IPS-11a (cell line): ENCODE measurements at regions not wholly inside any gene's neighbourhood (a gene's known extent, or its start where the extent isn't known, plus 50 kb on each side); places are given as distances from the start of the nearest gene placed in this dataset.

ENCODE experiments used
- H3K4me3 ChIP-seq: one replicate; pipeline ENCODE4 v1.5.1; 2013; ENCODE audit warnings: low read depth, low read length, control low read depth

DNA sequence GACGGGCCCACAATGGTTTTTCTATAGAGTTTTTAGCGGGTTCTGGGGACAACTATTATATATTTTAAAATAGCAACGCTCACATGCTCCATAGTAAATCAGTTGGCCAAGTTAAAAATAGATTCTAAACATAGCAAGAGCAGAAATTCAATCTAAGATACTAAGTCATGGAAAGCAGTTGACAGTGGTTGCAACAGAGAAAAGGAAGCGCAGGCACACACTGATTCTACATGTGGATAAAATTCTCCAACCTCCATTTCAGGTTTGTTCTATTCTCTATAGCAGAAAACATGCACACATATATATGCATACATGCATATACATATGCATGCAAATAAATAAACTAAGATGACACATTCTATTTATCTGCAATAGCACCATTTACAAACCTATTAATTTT lies 89.6 kb upstream of the HNRNPU start:
- no peak overlapping the region for H3K4me3 ChIP-seq

DNA sequence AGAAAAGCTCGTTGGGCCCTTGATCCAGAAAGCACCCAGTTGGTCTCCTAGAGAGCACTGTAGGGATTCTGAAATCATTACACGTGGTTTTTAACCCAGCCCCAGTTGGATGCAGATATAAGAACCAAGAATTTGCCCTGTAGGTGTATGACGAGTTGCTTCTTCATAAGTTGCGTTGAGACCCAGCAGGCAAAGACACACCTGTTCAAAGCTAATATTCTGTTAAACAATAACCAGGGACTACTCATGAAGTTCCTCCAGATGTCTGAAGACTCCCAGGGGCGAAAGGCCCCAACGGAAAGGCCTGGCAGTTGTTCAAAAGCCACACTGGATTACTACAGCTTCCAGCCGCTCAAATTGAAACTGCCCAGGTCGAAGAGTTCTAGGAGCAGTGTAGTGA lies 88.6 kb upstream of the HNRNPU start:
- no peak overlapping the region for H3K4me3 ChIP-seq

DNA sequence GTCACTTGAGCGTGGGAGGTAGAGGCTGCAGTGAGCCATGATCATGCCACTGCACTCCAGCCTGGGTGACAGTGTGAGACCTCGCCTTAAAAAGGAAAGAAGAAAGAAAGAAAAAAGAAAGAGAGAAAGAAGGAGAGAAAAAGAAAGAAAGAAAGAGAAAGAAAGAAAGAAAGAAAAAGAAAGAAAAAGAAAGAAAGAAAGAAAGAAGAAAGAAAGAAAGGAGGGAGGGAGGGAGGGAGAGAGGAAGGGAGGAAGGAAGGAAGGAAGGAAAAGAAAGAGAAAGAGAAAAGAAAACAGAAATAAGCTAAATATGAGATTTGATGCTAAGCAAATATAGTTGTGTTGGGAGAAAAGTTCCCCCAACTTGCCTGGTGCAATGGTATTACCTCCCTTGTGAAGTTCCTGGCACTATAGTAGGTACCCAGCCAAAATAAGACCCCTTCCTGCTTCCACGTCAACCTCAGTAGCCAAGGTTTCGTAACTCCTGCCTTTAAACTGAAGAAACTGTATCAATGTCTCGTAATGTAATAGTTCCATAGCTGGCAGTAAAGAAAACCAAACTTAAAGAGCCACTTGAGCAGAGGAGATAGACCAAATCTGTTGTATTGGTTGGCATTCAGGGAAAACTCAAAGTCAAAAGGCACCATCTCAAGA lies 88.1 kb upstream of the HNRNPU start:
- H3K4me3 ChIP-seq = no peak overlapping the region

- H3K4me3 ChIP-seq = no peak overlapping the region
Observed at GRCh38 chr1:244948416-244948815, 84.1 kb upstream of the HNRNPU start.

DNA sequence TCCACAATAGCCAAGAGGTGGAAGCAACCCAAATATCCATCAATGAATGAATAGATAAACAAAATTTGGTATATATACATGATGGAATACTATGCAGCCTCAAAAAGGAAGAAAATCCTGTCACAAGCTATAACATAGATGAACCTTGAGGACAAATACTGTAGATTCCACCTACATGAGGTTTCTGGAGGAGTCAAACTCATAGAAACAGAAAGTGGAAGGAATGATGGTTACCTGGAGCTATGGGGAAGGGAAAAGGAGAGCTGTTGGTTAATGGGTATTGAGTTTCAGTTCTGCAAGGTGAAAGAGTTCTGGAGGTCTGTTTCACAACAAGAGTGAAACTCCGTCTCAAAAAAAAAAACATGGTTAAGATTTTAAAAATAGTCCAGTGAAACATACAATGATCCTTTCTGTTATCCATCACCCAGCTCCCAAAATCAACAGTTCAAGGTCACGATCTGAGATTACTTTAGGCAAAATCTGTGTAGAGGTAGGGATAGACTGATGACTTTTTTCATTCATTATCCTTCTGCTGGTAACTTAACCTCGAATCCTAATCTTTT lies 80.8 kb upstream of the HNRNPU start:
- no peak overlapping the region for H3K4me3 ChIP-seq

- H3K4me3 ChIP-seq = no peak overlapping the region
Observed at GRCh38 chr1:244941121-244941520, 76.8 kb upstream of the HNRNPU start.

DNA sequence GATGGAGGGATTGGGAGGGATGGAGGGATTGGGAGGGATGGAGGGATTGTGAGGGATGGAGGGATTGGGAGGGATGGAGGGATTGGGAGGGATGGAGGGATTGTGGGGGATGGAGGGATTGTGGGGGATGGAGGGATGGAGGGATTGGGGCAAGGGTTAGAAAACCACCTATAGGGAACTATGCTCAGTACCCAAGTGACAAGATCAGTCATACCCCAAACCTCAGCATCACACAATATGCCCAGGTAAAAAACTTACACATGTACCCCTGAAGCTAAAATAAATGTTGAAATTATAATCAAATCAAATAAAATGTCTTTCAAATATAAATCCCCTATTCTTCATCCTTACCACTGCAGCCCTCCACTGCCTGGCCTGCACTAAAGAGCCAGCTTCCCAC lies 72.8 kb upstream of the HNRNPU start:
- no peak overlapping the region for H3K4me3 ChIP-seq

GRCh38 chr1:244920911-244921761 lies 56.8 kb upstream of the HNRNPU start:
- no peak overlapping the region for H3K4me3 ChIP-seq

DNA sequence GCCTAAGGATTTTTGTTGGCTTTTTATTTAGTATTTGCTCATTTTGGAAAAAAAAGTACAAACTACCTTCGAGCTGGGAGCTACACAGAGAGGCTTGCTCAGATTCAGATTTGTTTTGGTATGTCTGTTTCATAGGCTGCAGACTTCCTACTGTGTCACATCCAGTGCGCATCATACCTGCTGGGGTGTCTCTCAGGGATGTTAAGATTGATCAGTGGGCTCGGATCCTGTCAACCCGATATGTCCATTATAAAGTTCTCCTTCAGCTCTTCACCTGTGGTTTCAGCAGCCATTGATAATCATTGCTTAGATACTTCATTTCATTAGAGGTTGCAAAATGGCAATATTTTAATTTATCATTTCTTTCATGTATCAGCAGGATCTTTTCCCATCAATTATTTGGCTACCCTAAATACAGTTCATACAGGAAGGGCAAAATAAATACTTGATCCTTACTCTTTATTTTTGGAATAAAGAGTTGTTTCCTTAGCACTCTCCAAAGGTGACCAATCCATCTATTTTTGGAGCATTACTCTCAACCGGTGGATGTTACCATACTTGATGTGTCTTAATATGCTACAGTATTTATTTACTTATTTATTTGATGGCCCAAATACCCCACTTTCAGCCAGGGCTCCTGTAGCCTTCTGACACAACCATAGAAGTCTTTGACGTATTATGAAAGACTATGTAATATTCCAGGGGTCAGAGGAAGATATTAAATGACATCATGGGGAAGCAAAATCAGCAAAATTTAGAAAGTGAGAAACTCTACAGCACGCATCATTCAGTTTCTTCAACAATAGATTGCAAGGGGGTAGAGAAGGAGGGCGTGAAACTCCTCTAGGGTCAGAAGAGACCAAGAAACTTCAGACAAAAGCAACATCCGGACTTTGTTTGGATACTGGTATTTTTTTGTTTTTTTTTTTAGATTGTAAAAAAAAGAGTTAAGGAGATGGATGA lies 55.3 kb upstream of the HNRNPU start:
- no peak overlapping the region for H3K4me3 ChIP-seq

DNA sequence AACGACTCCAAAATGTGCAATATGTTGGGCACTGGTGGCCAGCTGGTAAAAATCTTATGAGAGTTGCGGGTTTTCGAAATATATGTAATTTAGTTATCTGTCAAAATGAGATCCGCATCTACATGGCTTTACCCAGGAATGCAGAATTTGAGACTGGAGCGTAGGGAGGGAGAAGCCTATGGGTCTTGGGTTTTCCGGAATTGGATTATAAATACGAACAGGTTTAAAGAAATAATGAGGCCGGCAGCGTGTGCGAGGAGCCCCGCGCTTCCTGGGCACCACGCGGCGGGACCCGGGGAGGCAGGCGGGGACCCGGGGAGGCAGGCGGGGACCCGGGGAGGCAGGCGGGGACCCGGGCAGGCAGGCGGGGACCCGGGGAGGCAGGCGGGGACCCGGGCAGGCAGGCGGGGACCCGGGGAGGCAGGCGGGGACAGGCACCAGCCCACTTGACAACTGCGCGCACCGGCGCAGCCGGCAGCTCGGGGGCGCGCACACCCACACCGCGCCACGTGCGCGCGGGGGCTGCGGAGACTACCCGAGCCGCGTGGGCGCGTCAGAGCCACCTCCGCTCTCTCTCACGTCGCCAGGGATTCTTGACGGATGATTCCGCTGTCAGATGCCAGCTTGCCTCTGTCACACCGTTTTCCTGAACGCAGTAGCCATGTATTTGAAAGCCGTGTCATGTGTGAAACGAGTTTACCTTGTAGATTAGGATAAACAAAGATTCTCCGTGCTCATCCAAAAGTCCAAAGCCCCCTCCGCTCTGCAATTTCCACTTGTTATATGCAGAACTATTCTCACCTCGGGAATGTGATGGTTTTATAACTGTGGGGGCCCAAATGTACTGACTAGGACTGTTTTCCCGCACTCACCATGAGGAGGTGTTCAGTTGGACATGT lies 54.3 kb upstream of the HNRNPU start:
- H3K4me3 ChIP-seq = peak overlapping the region; percentile 45

- H3K4me3 ChIP-seq = no peak overlapping the region
Observed at GRCh38 chr1:244917073-244917670, 52.8 kb upstream of the HNRNPU start.

GRCh38 chr1:244915736-244916135 lies 51.4 kb upstream of the HNRNPU start:
- H3K4me3 ChIP-seq = no peak overlapping the region

DNA sequence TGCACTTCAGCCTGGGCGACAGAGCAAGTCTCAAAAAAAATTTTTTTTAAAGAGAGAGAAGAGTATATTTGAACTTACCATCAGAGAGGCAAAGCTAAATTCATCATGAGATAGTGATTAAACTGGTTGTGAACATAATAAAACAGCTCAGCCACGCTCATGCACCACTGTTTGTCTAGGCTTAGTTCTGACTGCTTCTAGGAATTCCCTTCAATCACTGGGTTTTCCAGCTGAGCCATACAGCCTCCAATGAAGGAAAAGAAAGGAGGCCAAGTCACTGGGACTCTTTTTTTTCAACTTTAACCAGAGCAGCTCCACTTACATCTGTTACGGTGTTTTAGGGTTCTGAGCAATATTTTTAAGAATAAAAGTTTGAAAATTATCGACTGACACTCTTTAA lies 50.4 kb upstream of the HNRNPU start:
- no peak overlapping the region for H3K4me3 ChIP-seq
